Fibroblast of lung (primary cell): ENCODE measurements at regions not wholly inside any gene's neighbourhood (a gene's known extent, or its start where the extent isn't known, plus 50 kb on each side); places are given as distances from the start of the nearest gene placed in this dataset.

Experiments
- DNase-seq, 2 donors: peaks; one replicate each; pipeline versions ENCODE4 v3.0.0 to v3.0.0-alpha.2; 2010; ENCODE audit warnings: low read depth in 2 of 2
- H2AFZ ChIP-seq: 2 replicates; pipeline ENCODE4 v1.5.1; 2012; ENCODE audit warnings: low read length, control low read depth, inconsistent platforms
- H3K27ac ChIP-seq: 2 replicates; pipeline ENCODE4 v1.5.1; 2011; ENCODE audit warnings: low read length, control low read depth; ENCODE audit not compliant: insufficient read depth
- H3K27me3 ChIP-seq: 2 replicates; pipeline ENCODE4 v1.5.1; 2011; ENCODE audit warnings: mild to moderate bottlenecking, low read length; ENCODE audit not compliant: control insufficient read depth, insufficient read depth
- H3K36me3 ChIP-seq: 2 replicates; pipeline ENCODE4 v1.5.1; 2011; ENCODE audit warnings: low read length; ENCODE audit not compliant: control insufficient read depth, insufficient read depth
- H3K4me1 ChIP-seq: 2 replicates; pipeline ENCODE4 v1.5.1; 2011; ENCODE audit warnings: low read length; ENCODE audit not compliant: control insufficient read depth, insufficient read depth; ENCODE audit errors: extremely low read depth
- H3K4me2 ChIP-seq: 2 replicates; pipeline ENCODE4 v1.5.1; 2011; ENCODE audit warnings: low read length, control low read depth; ENCODE audit not compliant: insufficient read depth; ENCODE audit errors: extremely low read depth
- H3K4me3 ChIP-seq, 4 experiments: fragments of 200-600 bp in 1 of 4; sonication (generic) in 1 of 4; replicated peaks in 1 of 4; 2 replicates each; pipeline ENCODE4 v1.5.1; 2011 to 2016; ENCODE audit warnings: low read length in 4 of 4, low read depth in 3 of 4, mild to moderate bottlenecking in 3 of 4, control low read depth in 2 of 4, inconsistent platforms in 1 of 4, mixed read lengths in 1 of 4; ENCODE audit not compliant: insufficient read depth in 1 of 4; ENCODE audit errors: control extremely low read depth in 1 of 4
- H3K79me2 ChIP-seq: 2 replicates; pipeline ENCODE4 v1.5.1; 2012; ENCODE audit warnings: mild to moderate bottlenecking, low read length, inconsistent platforms; ENCODE audit not compliant: control insufficient read depth, insufficient read depth
- H3K9ac ChIP-seq: 2 replicates; pipeline ENCODE4 v1.5.1; 2011; ENCODE audit warnings: mild to moderate bottlenecking, low read length, control low read depth; ENCODE audit not compliant: insufficient read depth
- H3K9me3 ChIP-seq: 2 replicates; pipeline ENCODE4 v1.5.1; 2012; ENCODE audit warnings: low read depth, low read length; ENCODE audit not compliant: control insufficient read depth, insufficient read depth
- H4K20me1 ChIP-seq: 2 replicates; pipeline ENCODE4 v1.5.1; 2011; ENCODE audit warnings: low read length; ENCODE audit not compliant: control insufficient read depth, insufficient read depth; ENCODE audit errors: extremely low read depth
- CTCF ChIP-seq, 2 donors: IDR thresholded peaks in 1 of 2; conservative IDR thresholded peaks in 1 of 2; 1 replicate in 1 of 2; 2 replicates in 1 of 2; pipeline ENCODE4 v1.5.1; 2011 to 2012; ENCODE audit warnings: low read length in 2 of 2, control low read depth in 1 of 2, inconsistent platforms in 1 of 2, low read depth in 1 of 2, mild to moderate bottlenecking in 1 of 2
- EZH2 ChIP-seq: IDR thresholded peaks from 2 replicates; pipeline ENCODE4 v1.5.1; 2012; ENCODE audit warnings: low read length, control low read depth, mild to moderate bottlenecking; ENCODE audit errors: missing control alignments

GRCh38 chr6:169967687-169968086 lies 216.3 kb downstream of the ERMARD start:
- no peak for DNase-seq
- no peaks in the 10 kb centered on the region for H3K9me3 ChIP-seq
- H3K79me2 ChIP-seq, result no peaks in the 10 kb centered on the region
- H3K27me3 ChIP-seq, result no peaks in the 10 kb centered on the region
- no peak overlapping the region for H2AFZ ChIP-seq
- H4K20me1 ChIP-seq, result no peaks in the 10 kb centered on the region
- no peak overlapping the region for H3K4me2 ChIP-seq
- H3K36me3 ChIP-seq, result no peaks in the 10 kb centered on the region
- no peak overlapping the region for H3K4me3 ChIP-seq
- H3K9ac ChIP-seq, result no peak overlapping the region
- TF ChIP-seq EZH2, result no peak
- TF ChIP-seq CTCF (conservative IDR thresholded peaks at IDR 0.05 in 1 of 2, IDR thresholded peaks at IDR 0.05 in 1 of 2; ENCODE audit: low read depth in 1 of 2, low read length in 2 of 2), result no peak
- H3K27ac ChIP-seq, result no peak overlapping the region
- H3K4me1 ChIP-seq, result no peaks in the 10 kb centered on the region

GRCh38 chr6:169966312-169967181 lies 215.1 kb downstream of the ERMARD start:
- Histone ChIP-seq H3K27me3 (no peaks in the 10 kb centered on the region), H3K79me2 (no peaks in the 10 kb centered on the region), H3K36me3 (no peaks in the 10 kb centered on the region), H2AFZ (no peak overlapping the region), H3K27ac (no peak overlapping the region), H3K4me3 (no peak overlapping the region), H3K9ac (no peak overlapping the region), H3K4me2 (no peak overlapping the region), H3K9me3 (no peaks in the 10 kb centered on the region), H4K20me1 (no peaks in the 10 kb centered on the region), H3K4me1 (no peaks in the 10 kb centered on the region)
- no peak for DNase-seq
- TF ChIP-seq CTCF (conservative IDR thresholded peaks at IDR 0.05 in 1 of 2, IDR thresholded peaks at IDR 0.05 in 1 of 2; ENCODE audit: low read depth in 1 of 2, low read length in 2 of 2) (no peak), EZH2 (no peak)

GRCh38 chr6:169965657-169966311 lies 214.4 kb downstream of the ERMARD start:
- Histone ChIP-seq H3K36me3 (no peaks in the 10 kb centered on the region), H2AFZ (no peak overlapping the region), H3K4me2 (no peak overlapping the region), H3K9me3 (no peaks in the 10 kb centered on the region), H4K20me1 (no peaks in the 10 kb centered on the region), H3K79me2 (no peaks in the 10 kb centered on the region), H3K27me3 (no peaks in the 10 kb centered on the region), H3K27ac (no peak overlapping the region), H3K9ac (no peak overlapping the region), H3K4me3 (no peak overlapping the region), H3K4me1 (no peaks in the 10 kb centered on the region)
- TF ChIP-seq EZH2 (no peak), CTCF (conservative IDR thresholded peaks at IDR 0.05 in 1 of 2, IDR thresholded peaks at IDR 0.05 in 1 of 2; ENCODE audit: low read depth in 1 of 2, low read length in 2 of 2) (no peak)
- DNase-seq, result no peak
